HG03571 (cell line): ENCODE measurements at regions not wholly inside any gene's neighbourhood (a gene's known extent, or its start where the extent isn't known, plus 50 kb on each side); places are given as distances from the start of the nearest gene placed in this dataset.
"Not testable (repeated sequence)": the region's sequence is repeated elsewhere in the genome, so short reads cannot be mapped to it uniquely, and the experiment has no call there.

ENCODE experiments used
- ATAC-seq: cut with Tn5 transposase; IDR thresholded peaks from one replicate; pipeline ENCODE4 v1.9.1; 2021; ENCODE audit not compliant: unreplicated experiment

GRCh38 chr11:112613051-112613972 is 347.9 kb upstream of the NCAM1 start:
- ATAC-seq = no peak

GRCh38 chr11:112614605-112615004 is 346.6 kb upstream of the NCAM1 start:
- ATAC-seq = no peak

- no peak for ATAC-seq
Observed at GRCh38 chr11:112615238-112615637, 346.0 kb upstream of the NCAM1 start.

GRCh38 chr11:112615891-112616290 is 345.3 kb upstream of the NCAM1 start:
- no peak for ATAC-seq

- no peak for ATAC-seq
Observed at GRCh38 chr11:112616327-112617097, 344.7 kb upstream of the NCAM1 start.

- ATAC-seq = no peak
Observed at GRCh38 chr11:112617098-112617425, 344.2 kb upstream of the NCAM1 start.

- ATAC-seq = no peak
Observed at GRCh38 chr11:112617977-112618826, 343.0 kb upstream of the NCAM1 start.

- no peak for ATAC-seq
Observed at GRCh38 chr11:112619106-112619505, 342.1 kb upstream of the NCAM1 start.

- no peak for ATAC-seq
Observed at GRCh38 chr11:112620621-112621394, 340.4 kb upstream of the NCAM1 start.

GRCh38 chr11:112623057-112623456 is 338.2 kb upstream of the NCAM1 start:
- no peak for ATAC-seq

GRCh38 chr11:112624431-112624830 is 336.8 kb upstream of the NCAM1 start:
- ATAC-seq = no peak

- ATAC-seq = not testable (repeated sequence)
Observed at GRCh38 chr11:112624971-112625370, 336.2 kb upstream of the NCAM1 start.

GRCh38 chr11:112625814-112626213 is 335.4 kb upstream of the NCAM1 start:
- no peak for ATAC-seq

- ATAC-seq = no peak
Observed at GRCh38 chr11:112626731-112627130, 334.5 kb upstream of the NCAM1 start.

- peak; percentile 58 for ATAC-seq
Observed at GRCh38 chr11:112627588-112628045, 333.6 kb upstream of the NCAM1 start.

GRCh38 chr11:112628676-112629075 is 332.5 kb upstream of the NCAM1 start:
- no peak for ATAC-seq

GRCh38 chr11:112630496-112630895 is 330.7 kb upstream of the NCAM1 start:
- no peak for ATAC-seq

- no peak for ATAC-seq
Observed at GRCh38 chr11:112631333-112631732, 329.9 kb upstream of the NCAM1 start.

- no peak for ATAC-seq
Observed at GRCh38 chr11:112632866-112633505, 328.2 kb upstream of the NCAM1 start.

GRCh38 chr11:112634551-112634950 is 326.7 kb upstream of the NCAM1 start:
- ATAC-seq = no peak
